H1 (cell line): ENCODE measurements at regions not wholly inside any gene's neighbourhood (a gene's known extent, or its start where the extent isn't known, plus 50 kb on each side); places are given as distances from the start of the nearest gene placed in this dataset.
"Not testable (repeated sequence)": the region's sequence is repeated elsewhere in the genome, so short reads cannot be mapped to it uniquely, and the experiment has no call there.

Experiments
- CTCF ChIA-PET: fragments of 300-600 bp; sonication (Branson Sonifier 250); formaldehyde crosslinking; loops from one replicate; lab custom pipeline; 2021; ENCODE audit not compliant: partially characterized antibody; lab: Charles Lee
- POLR2A ChIA-PET: fragments of 300-600 bp; sonication (Branson Sonifier 250); formaldehyde crosslinking; loops from one replicate; lab custom pipeline; 2021; ENCODE audit warnings: inconsistent platforms; ENCODE audit not compliant: partially characterized antibody; lab: Charles Lee
- DNase-seq, 2 experiments: peaks; one replicate each; pipeline versions ENCODE4 v3.0.0 to v3.0.0-alpha.2; 2010 to 2022; ENCODE audit warnings: low spot score in 2 of 2, low read depth in 1 of 2, mixed read lengths in 1 of 2
- FAIRE-seq: peaks from 2 replicates; lab custom pipeline; 2011; peaks lifted over from hg19 to GRCh38; lab: Jason Lieb, UNC
- H2AFZ ChIP-seq: 2 replicates; pipeline ENCODE4 v1.8.1; 2012; ENCODE audit warnings: low read length, inconsistent platforms
- H2AK5ac ChIP-seq: 2 replicates; pipeline ENCODE4 v1.6.1; 2013; ENCODE audit warnings: low read depth, low read length
- H2BK120ac ChIP-seq: replicated peaks from 2 replicates; pipeline ENCODE3; 2013; ENCODE audit warnings: low read depth, low read length, inconsistent platforms
- H2BK12ac ChIP-seq: 2 replicates; pipeline ENCODE4 v1.6.1; 2013; ENCODE audit warnings: low read depth, low read length
- H2BK15ac ChIP-seq: 2 replicates; pipeline ENCODE4 v1.6.1; 2013; ENCODE audit warnings: low read length
- H2BK20ac ChIP-seq: 2 replicates; pipeline ENCODE4 v1.6.1; 2013; ENCODE audit warnings: low read length
- H2BK5ac ChIP-seq: 2 replicates; pipeline ENCODE4 v1.6.1; 2013; ENCODE audit warnings: low read depth, low read length
- H3K14ac ChIP-seq: 2 replicates; pipeline ENCODE4 v1.6.1; 2013; ENCODE audit warnings: inconsistent platforms; ENCODE audit not compliant: insufficient read length
- H3K18ac ChIP-seq: 2 replicates; pipeline ENCODE4 v1.6.1; 2013; ENCODE audit warnings: low read length; ENCODE audit errors: extremely low read depth
- H3K23ac ChIP-seq: 2 replicates; pipeline ENCODE4 v1.6.1; 2013; ENCODE audit warnings: inconsistent platforms; ENCODE audit not compliant: insufficient read length
- H3K23me2 ChIP-seq: 2 replicates; pipeline ENCODE4 v1.6.1; 2013; ENCODE audit warnings: low read depth, low read length
- H3K27ac ChIP-seq: 2 replicates; pipeline ENCODE4 v1.6.1; 2011; ENCODE audit warnings: low read depth, low read length, inconsistent platforms
- H3K27me3 ChIP-seq, 4 experiments: replicated peaks in 1 of 4; 1 replicate in 1 of 4; 2 replicates in 3 of 4; pipeline versions ENCODE4 v1.6.1 to v1.8.1; 2011 to 2013; ENCODE audit warnings: low read length in 3 of 4, mild to moderate bottlenecking in 3 of 4, inconsistent platforms in 2 of 4, mixed read lengths in 2 of 4, moderate library complexity in 1 of 4; ENCODE audit not compliant: control insufficient read depth in 3 of 4, insufficient read depth in 3 of 4; ENCODE audit errors: extremely low read depth in 1 of 4
- H3K36me3 ChIP-seq, 4 experiments: 2 replicates each; pipeline versions ENCODE4 v1.6.1 to v1.8.1; 2011 to 2013; ENCODE audit warnings: mild to moderate bottlenecking in 4 of 4, low read length in 3 of 4, moderate library complexity in 2 of 4, control low read depth in 1 of 4, inconsistent platforms in 1 of 4; ENCODE audit not compliant: insufficient read depth in 4 of 4, control insufficient read depth in 2 of 4
- H3K4ac ChIP-seq: replicated peaks from 2 replicates; pipeline ENCODE3; 2013; ENCODE audit warnings: low read length, low read depth, mixed read lengths, inconsistent platforms; ENCODE audit not compliant: insufficient read length
- H3K4me1 ChIP-seq, 4 experiments: replicated peaks in 1 of 4; 1 replicate in 1 of 4; 2 replicates in 3 of 4; pipeline versions ENCODE4 v1.6.1 to v1.8.1; 2011 to 2013; ENCODE audit warnings: low read length in 3 of 4, inconsistent platforms in 2 of 4, mixed read lengths in 1 of 4; ENCODE audit not compliant: insufficient read depth in 4 of 4, control insufficient read depth in 3 of 4
- H3K4me2 ChIP-seq, 2 experiments: 2 replicates each; pipeline versions ENCODE4 v1.6.1 to v1.8.1; 2011 to 2013; ENCODE audit warnings: low read depth in 2 of 2, low read length in 2 of 2, control low read depth in 1 of 2, inconsistent platforms in 1 of 2, mild to moderate bottlenecking in 1 of 2; ENCODE audit not compliant: insufficient read depth in 1 of 2
- H3K4me3 ChIP-seq, 4 experiments: fragments of 200-600, 300-600 bp in 1 of 4; sonication (generic), shearing (Covaris generic), sonication (Bioruptor Twin) in 1 of 4; 2 replicates each; pipeline versions ENCODE4 v1.5.1 to v1.8.1; 2011 to 2016; ENCODE audit warnings: low read length in 4 of 4, low read depth in 3 of 4, control low read depth in 2 of 4, inconsistent platforms in 2 of 4, mild to moderate bottlenecking in 2 of 4, mixed read lengths in 1 of 4, moderate library complexity in 1 of 4; ENCODE audit not compliant: insufficient read depth in 2 of 4; ENCODE audit errors: extremely low read depth in 1 of 4
- H3K56ac ChIP-seq: replicated peaks from 2 replicates; pipeline ENCODE3; 2013; ENCODE audit warnings: low read depth, mild to moderate bottlenecking, mixed read lengths, low read length, inconsistent platforms; ENCODE audit not compliant: insufficient read length
- H3K79me1 ChIP-seq: 2 replicates; pipeline ENCODE4 v1.6.1; 2013; ENCODE audit warnings: low read depth, low read length, control low read depth
- H3K79me2 ChIP-seq, 2 experiments: 2 replicates each; pipeline versions ENCODE4 v1.6.1 to v1.8.1; 2012 to 2013; ENCODE audit warnings: low read length in 2 of 2, mild to moderate bottlenecking in 2 of 2, inconsistent platforms in 1 of 2; ENCODE audit not compliant: insufficient read depth in 2 of 2, control insufficient read depth in 1 of 2
- H3K9ac ChIP-seq, 4 experiments: replicated peaks in 1 of 4; 1 replicate in 1 of 4; 2 replicates in 3 of 4; pipeline versions ENCODE4 v1.6.1 to v1.8.1; 2011 to 2013; ENCODE audit warnings: low read depth in 3 of 4, low read length in 3 of 4, control low read depth in 2 of 4, mild to moderate bottlenecking in 2 of 4, moderate library complexity in 2 of 4, inconsistent platforms in 1 of 4; ENCODE audit errors: extremely low read depth in 1 of 4
- H3K9me3 ChIP-seq, 2 experiments: 2 replicates each; pipeline versions ENCODE4 v1.6.1 to v1.8.1; 2012 to 2013; ENCODE audit warnings: mild to moderate bottlenecking in 2 of 2, moderate library complexity in 2 of 2, control low read depth in 1 of 2, inconsistent platforms in 1 of 2, low read depth in 1 of 2, low read length in 1 of 2, mixed read lengths in 1 of 2; ENCODE audit not compliant: insufficient read depth in 2 of 2
- H4K20me1 ChIP-seq, 2 experiments: replicated peaks in 1 of 2; 2 replicates each; pipeline versions ENCODE3 to v1.8.1; 2011 to 2013; ENCODE audit warnings: inconsistent platforms in 2 of 2, low read length in 2 of 2, mild to moderate bottlenecking in 1 of 2; ENCODE audit not compliant: insufficient read depth in 2 of 2, control insufficient read depth in 1 of 2
- H4K5ac ChIP-seq: 2 replicates; pipeline ENCODE4 v1.6.1; 2013; ENCODE audit warnings: low read length, low read depth, mixed read lengths, inconsistent platforms; ENCODE audit not compliant: insufficient read length
- H4K8ac ChIP-seq: 2 replicates; pipeline ENCODE4 v1.8.0; 2013; ENCODE audit warnings: mild to moderate bottlenecking, moderate library complexity, low read length, inconsistent platforms; ENCODE audit not compliant: insufficient read depth; ENCODE audit errors: extremely low read depth
- H4K91ac ChIP-seq: replicated peaks from 2 replicates; pipeline ENCODE3; 2013; ENCODE audit warnings: low read length, mixed read lengths, inconsistent platforms; ENCODE audit not compliant: insufficient read length
- WGBS, 2 experiments: shearing (Covaris generic) in 1 of 2; methylation state at CpG; one replicate each; pipeline versions ENCODE4 v1.1.6 to v1.1.7; 2013 to 2015; ENCODE audit warnings: low lambda C conversion rate in 2 of 2, mixed read lengths in 2 of 2, inconsistent platforms in 1 of 2, low coverage in 1 of 2, missing lambda C conversion rate in 1 of 2; ENCODE audit not compliant: insufficient replicate concordance in 2 of 2, insufficient coverage in 1 of 2, insufficient read length in 1 of 2; ENCODE audit errors: extremely low coverage in 1 of 2, missing lambda C conversion rate in 1 of 2; 5-methylcytosine and 5-hydroxymethylcytosine counted together

DNA sequence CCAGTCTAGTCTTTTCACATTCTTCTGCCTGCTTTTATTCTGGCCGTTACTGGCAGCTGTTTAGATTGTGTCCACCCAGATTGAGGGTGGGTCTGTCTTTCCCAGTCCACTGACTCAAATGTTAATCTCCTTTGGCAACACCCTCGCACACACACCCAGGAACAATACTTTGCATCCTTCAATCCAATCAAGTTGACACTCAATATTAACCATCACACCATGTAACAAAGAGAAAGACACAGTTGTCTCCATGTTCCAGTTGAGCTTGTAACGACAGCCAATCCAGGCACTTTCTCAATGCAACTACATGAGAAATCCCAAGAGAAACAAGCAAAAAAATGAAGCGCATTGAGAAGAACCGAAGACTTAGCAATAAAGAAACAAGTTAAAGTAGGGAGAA lies 877.7 kb downstream of the LTN1 start:
- H4K8ac ChIP-seq, H3K14ac ChIP-seq, H3K18ac ChIP-seq, H3K56ac ChIP-seq, H3K9ac ChIP-seq, FAIRE-seq, H3K4ac ChIP-seq, H4K5ac ChIP-seq, H2BK120ac ChIP-seq, H3K36me3 ChIP-seq, H3K23me2 ChIP-seq, H3K4me3 ChIP-seq, DNase-seq, H2AFZ ChIP-seq, CTCF ChIA-PET, H3K4me2 ChIP-seq, H3K27ac ChIP-seq, H2BK15ac ChIP-seq, POLR2A ChIA-PET, H3K27me3 ChIP-seq, H4K91ac ChIP-seq, H4K20me1 ChIP-seq, H2BK12ac ChIP-seq, H2BK5ac ChIP-seq, H3K4me1 ChIP-seq, H3K23ac ChIP-seq, H2AK5ac ChIP-seq, H3K9me3 ChIP-seq, H3K79me2 ChIP-seq, H2BK20ac ChIP-seq, H3K79me1 ChIP-seq: not testable (repeated sequence)
- WGBS, 2 experiments, result 92% methylated on average over 5 of the region's 5 CpGs; no CpG with 5 or more reads in 1 of the 2 experiments
